Upper lobe of left lung (tissue), 4 donors: ENCODE measurements at regions not wholly inside any gene's neighbourhood (a gene's known extent, or its start where the extent isn't known, plus 50 kb on each side); places are given as distances from the start of the nearest gene placed in this dataset.

Experiments
- POLR2AphosphoS5 ChIP-seq, 2 donors: sonication (generic); formaldehyde crosslinking; IDR thresholded peaks; one replicate each; pipeline ENCODE4 v1.5.1; 2017; ENCODE audit warnings: antibody characterized with exemption in 2 of 2
- TF ChIP-seq, protein P1 (sequence below), 6 experiments: fragments of 450-650 bp in 4 of 6; fragments of 200-600 bp in 2 of 6; sonication (generic) in 2 of 6; IDR thresholded peaks; one replicate each; pipeline ENCODE4 v1.5.1; 2016 to 2019; ENCODE audit warnings: antibody characterized with exemption in 6 of 6

DNA sequence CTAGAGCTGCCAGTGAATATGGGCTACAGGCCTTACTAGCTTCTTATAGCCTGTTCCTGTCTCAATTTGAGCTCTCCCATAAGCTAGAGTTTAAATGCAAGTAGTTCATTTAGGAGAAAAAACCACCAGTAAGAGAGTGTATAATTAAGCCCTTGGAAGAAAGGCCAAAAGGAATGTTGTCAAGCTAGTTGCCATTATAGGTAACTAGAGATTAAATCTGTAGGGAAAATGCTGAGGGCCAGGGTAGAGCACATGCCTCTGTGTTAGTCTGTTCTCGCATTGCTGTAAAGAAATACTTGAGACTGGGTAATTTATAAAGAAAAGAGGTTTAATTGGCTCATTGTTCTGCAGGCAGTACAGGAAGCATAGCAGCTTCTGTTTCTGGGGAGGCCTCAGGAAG is 410.2 kb downstream of the MID1IP1 start:
- TF ChIP-seq POLR2AphosphoS5 (IDR thresholded peaks at IDR 0.05) = no peak
- TF ChIP-seq, protein P1, sequence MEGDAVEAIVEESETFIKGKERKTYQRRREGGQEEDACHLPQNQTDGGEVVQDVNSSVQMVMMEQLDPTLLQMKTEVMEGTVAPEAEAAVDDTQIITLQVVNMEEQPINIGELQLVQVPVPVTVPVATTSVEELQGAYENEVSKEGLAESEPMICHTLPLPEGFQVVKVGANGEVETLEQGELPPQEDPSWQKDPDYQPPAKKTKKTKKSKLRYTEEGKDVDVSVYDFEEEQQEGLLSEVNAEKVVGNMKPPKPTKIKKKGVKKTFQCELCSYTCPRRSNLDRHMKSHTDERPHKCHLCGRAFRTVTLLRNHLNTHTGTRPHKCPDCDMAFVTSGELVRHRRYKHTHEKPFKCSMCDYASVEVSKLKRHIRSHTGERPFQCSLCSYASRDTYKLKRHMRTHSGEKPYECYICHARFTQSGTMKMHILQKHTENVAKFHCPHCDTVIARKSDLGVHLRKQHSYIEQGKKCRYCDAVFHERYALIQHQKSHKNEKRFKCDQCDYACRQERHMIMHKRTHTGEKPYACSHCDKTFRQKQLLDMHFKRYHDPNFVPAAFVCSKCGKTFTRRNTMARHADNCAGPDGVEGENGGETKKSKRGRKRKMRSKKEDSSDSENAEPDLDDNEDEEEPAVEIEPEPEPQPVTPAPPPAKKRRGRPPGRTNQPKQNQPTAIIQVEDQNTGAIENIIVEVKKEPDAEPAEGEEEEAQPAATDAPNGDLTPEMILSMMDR (IDR thresholded peaks at IDR 0.05) = no peak
